Endothelial cell of umbilical vein (primary cell): ENCODE measurements at regions not wholly inside any gene's neighbourhood (a gene's known extent, or its start where the extent isn't known, plus 50 kb on each side); places are given as distances from the start of the nearest gene placed in this dataset.
A peak's percentile ranks its signal among the peaks of the same experiment; 100 is the strongest.

Experiments
- BruUV-seq: library from RNA; stranded (reverse); fragments of 400-500 nt; replicated peaks from 2 replicates; lab custom pipeline; 2021; lab: Mats Ljungman, UMichigan
- CTCF ChIA-PET: fragments of 300-600, 350-600 bp; sonication (Branson Sonifier 250); formaldehyde crosslinking; loops from one replicate; lab custom pipeline; 2021; ENCODE audit warnings: antibody characterized with exemption, inconsistent platforms; lab: Charles Lee
- POLR2A ChIA-PET: fragments of 300-600, 350-600 bp; sonication (Branson Sonifier 250); formaldehyde crosslinking; loops from one replicate; lab custom pipeline; 2021; ENCODE audit warnings: antibody characterized with exemption, inconsistent platforms; lab: Charles Lee
- DNase-seq: peaks from one replicate; pipeline ENCODE4 v3.0.0-alpha.2; 2011; ENCODE audit warnings: low read depth, low spot score
- FAIRE-seq: peaks from 2 replicates; lab custom pipeline; 2011; peaks lifted over from hg19 to GRCh38; lab: Jason Lieb, UNC
- H2AFZ ChIP-seq: 2 replicates; pipeline ENCODE4 v1.6.0; 2012; ENCODE audit warnings: low read depth, low read length, control low read depth, inconsistent platforms
- H3K27ac ChIP-seq: 2 replicates; pipeline ENCODE4 v1.5.1; 2011; ENCODE audit warnings: low read depth, mild to moderate bottlenecking, control low read depth, low read length, moderate library complexity; ENCODE audit not compliant: insufficient read depth
- H3K27me3 ChIP-seq, 2 experiments: 2 replicates each; pipeline versions ENCODE4 v1.6.0 to v1.6.1; 2011; ENCODE audit warnings: low read length in 2 of 2, mixed read lengths in 1 of 2; ENCODE audit not compliant: control insufficient read depth in 2 of 2, insufficient read depth in 2 of 2
- H3K36me3 ChIP-seq, 2 experiments: 2 replicates in 1 of 2; 3 replicates in 1 of 2; pipeline ENCODE4 v1.5.1; 2011; ENCODE audit warnings: low read length in 2 of 2, mild to moderate bottlenecking in 1 of 2, moderate library complexity in 1 of 2; ENCODE audit not compliant: control insufficient read depth in 2 of 2, insufficient read depth in 2 of 2; ENCODE audit errors: extremely low read depth in 1 of 2
- H3K4me1 ChIP-seq: 3 replicates; pipeline ENCODE4 v1.5.1; 2011; ENCODE audit warnings: mild to moderate bottlenecking, low read length; ENCODE audit not compliant: control insufficient read depth, insufficient read depth; ENCODE audit errors: extremely low read depth
- H3K4me2 ChIP-seq: 2 replicates; pipeline ENCODE4 v1.6.1; 2011; ENCODE audit warnings: low read length, control low read depth, mixed read lengths; ENCODE audit not compliant: insufficient read depth
- H3K4me3 ChIP-seq, 3 experiments: fragments of 200-600 bp in 1 of 3; sonication (generic), shearing (Covaris generic) in 1 of 3; replicated peaks in 1 of 3; 2 replicates each; pipeline ENCODE4 v1.5.1; 2011 to 2016; ENCODE audit warnings: control low read depth in 3 of 3, low read length in 3 of 3, mild to moderate bottlenecking in 2 of 3, inconsistent platforms in 1 of 3, low read depth in 1 of 3, moderate library complexity in 1 of 3; ENCODE audit not compliant: insufficient read depth in 1 of 3
- H3K79me2 ChIP-seq: 2 replicates; pipeline ENCODE4 v1.6.0; 2012; ENCODE audit warnings: low read length, inconsistent platforms; ENCODE audit not compliant: control insufficient read depth, insufficient read depth
- H3K9ac ChIP-seq: replicated peaks from 2 replicates; pipeline ENCODE3; 2011; ENCODE audit warnings: low read length, control low read depth; ENCODE audit not compliant: insufficient read depth; ENCODE audit errors: extremely low read depth
- H3K9me1 ChIP-seq: replicated peaks from 3 replicates; pipeline ENCODE4 v1.6.0; 2011; ENCODE audit warnings: mild to moderate bottlenecking, low read length; ENCODE audit not compliant: control insufficient read depth, insufficient read depth; ENCODE audit errors: extremely low read depth
- H3K9me3 ChIP-seq: replicated peaks from 2 replicates; pipeline ENCODE4 v1.5.1; 2012; ENCODE audit warnings: low read length, inconsistent platforms; ENCODE audit not compliant: control insufficient read depth, insufficient read depth
- H4K20me1 ChIP-seq: replicated peaks from 2 replicates; pipeline ENCODE3; 2011; ENCODE audit warnings: mild to moderate bottlenecking, low read length; ENCODE audit not compliant: control insufficient read depth, insufficient read depth; ENCODE audit errors: extremely low read depth
- EZH2 ChIP-seq: IDR thresholded peaks from 2 replicates; pipeline ENCODE4 v1.6.1; 2012; ENCODE audit warnings: borderline replicate concordance, low read depth, mild to moderate bottlenecking, moderate library complexity, low read length, inconsistent platforms; ENCODE audit not compliant: severe bottlenecking
- FOS ChIP-seq: IDR thresholded peaks from 2 replicates; pipeline ENCODE4 v1.6.1; 2011; ENCODE audit warnings: mild to moderate bottlenecking, low read length, moderate library complexity, borderline replicate concordance; ENCODE audit not compliant: insufficient read depth
- GATA2 ChIP-seq: IDR thresholded peaks from 2 replicates; pipeline ENCODE4 v1.7.0; 2011; ENCODE audit warnings: low read depth, mild to moderate bottlenecking, moderate library complexity, mixed read lengths, low read length; ENCODE audit not compliant: insufficient read length, insufficient read depth
- JUN ChIP-seq: IDR thresholded peaks from 2 replicates; pipeline ENCODE4 v1.6.1; 2011; ENCODE audit warnings: borderline replicate concordance, low read depth; ENCODE audit not compliant: insufficient read length, insufficient read depth
- MYC ChIP-seq: IDR thresholded peaks from one replicate; pipeline ENCODE4 v1.6.1; 2011; ENCODE audit warnings: mild to moderate bottlenecking, low read depth, low read length
- POLR2A ChIP-seq: IDR thresholded peaks from 2 replicates; pipeline ENCODE4 v1.6.1; 2012; ENCODE audit warnings: low read depth, mild to moderate bottlenecking, control low read depth, low read length
- dilution Hi-C: fragments of 300-500 bp; cut with MboI; formaldehyde crosslinking; loops from one replicate; pipeline ENCODE4 v1.15.0; 2019; ENCODE audit warnings: low sequenced_read_pairs; ENCODE audit not compliant: extremely low pct_ligation_motif_present
- intact Hi-C: fragments of 100-400 bp; cut with micrococcal nuclease; formaldehyde crosslinking; loops from one replicate; pipeline ENCODE4 v1.10.0; 2022
- TF ChIP-seq, protein P1 (sequence below), 2 donors: IDR thresholded peaks; 1 replicate in 1 of 2; 2 replicates in 1 of 2; pipeline ENCODE4 v1.5.1; 2011; ENCODE audit warnings: low read length in 2 of 2, mild to moderate bottlenecking in 2 of 2, moderate library complexity in 2 of 2, control low read depth in 1 of 2, inconsistent platforms in 1 of 2, low read depth in 1 of 2; ENCODE audit not compliant: insufficient read depth in 1 of 2; ENCODE audit errors: extremely low read depth in 1 of 2

DNA sequence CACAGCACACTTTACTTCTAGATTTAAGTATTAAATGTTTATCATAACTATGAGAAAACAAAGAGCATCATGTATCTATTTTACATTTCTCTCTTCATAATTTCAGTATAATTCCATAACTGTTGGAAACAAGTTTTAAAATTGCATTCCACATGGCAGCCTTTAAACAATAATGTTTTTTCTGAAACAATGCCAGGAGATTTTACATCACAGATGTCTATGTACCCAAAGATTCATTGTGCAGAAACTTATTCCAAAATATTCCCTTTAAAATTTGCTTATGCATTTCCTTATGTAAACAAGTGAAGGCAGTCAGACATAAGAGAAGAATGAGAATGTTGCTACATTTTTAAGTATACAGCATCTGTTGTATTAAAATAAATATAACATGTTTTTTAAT is 324.9 kb upstream of the COL8A1 start:
- dilution Hi-C loops = no loop called here
- ChIA-PET POLR2A (no interaction called here), CTCF (no interaction called here)
- peak; percentile 23 for TF ChIP-seq FOS
- peak; percentile 0 for TF ChIP-seq JUN
- TF ChIP-seq POLR2A = no peak
- Histone ChIP-seq H4K20me1 (no peaks in the 10 kb centered on the region), H3K9ac (peak overlapping the region; percentile 38), H3K27ac (peak overlapping the region; percentile 75), H3K9me1 (no peaks in the 10 kb centered on the region), H3K9me3 (no peaks in the 10 kb centered on the region), H3K79me2 (no peaks in the 10 kb centered on the region), H3K4me2 (peak overlapping the region; percentile 66), H3K27me3 (no peaks in the 10 kb centered on the region), H2AFZ (no peak overlapping the region), H3K4me1 (peaks cover 29% of the 10 kb centered on the region), H3K4me3 (no peak overlapping the region), H3K36me3 (no peaks in the 10 kb centered on the region)
- DNase-seq = peak; percentile 89
- no TSS peak for BruUV-seq
- peak; percentile 63 for FAIRE-seq
- intact Hi-C loops = loop anchor here (1.0 to 5.0 kb wide), 4 partner anchors 44 to 323 kb away; no protein-coding TSS in a partner anchor

DNA sequence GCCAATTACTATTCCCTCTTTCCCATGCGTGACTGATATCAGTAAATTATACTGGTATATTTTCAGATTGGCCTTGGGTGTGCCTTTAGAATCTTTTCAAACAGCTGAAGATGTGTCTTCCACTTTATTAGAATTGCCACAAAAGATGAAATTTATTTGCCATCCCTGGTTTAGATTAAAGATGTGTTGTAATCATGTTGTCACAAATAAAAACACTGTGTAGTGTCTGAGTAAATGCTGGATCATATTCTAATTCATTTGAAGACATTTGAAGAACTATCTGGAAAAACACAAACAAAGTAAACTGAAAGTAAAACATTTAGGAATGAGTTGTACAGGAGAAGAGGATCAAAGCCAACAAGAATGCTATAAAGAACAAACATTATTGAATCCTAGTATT is 339.7 kb upstream of the COL8A1 start:
- Histone ChIP-seq H3K27me3 (no peaks in the 10 kb centered on the region), H3K27ac (no peak overlapping the region), H3K4me1 (no peaks in the 10 kb centered on the region), H2AFZ (no peak overlapping the region), H3K4me3 (no peak overlapping the region), H4K20me1 (no peaks in the 10 kb centered on the region), H3K79me2 (no peaks in the 10 kb centered on the region), H3K9me3 (no peaks in the 10 kb centered on the region), H3K4me2 (no peak overlapping the region), H3K9ac (no peak overlapping the region), H3K9me1 (no peaks in the 10 kb centered on the region), H3K36me3 (no peaks in the 10 kb centered on the region)
- dilution Hi-C loops (no loop called here), intact Hi-C loops (no loop called here)
- no peak for DNase-seq
- FAIRE-seq = no peak
- TF ChIP-seq JUN = no peak
- TF ChIP-seq MYC = no peak
- no peak for TF ChIP-seq GATA2
- TF ChIP-seq POLR2A = no peak
- TF ChIP-seq, protein P1, sequence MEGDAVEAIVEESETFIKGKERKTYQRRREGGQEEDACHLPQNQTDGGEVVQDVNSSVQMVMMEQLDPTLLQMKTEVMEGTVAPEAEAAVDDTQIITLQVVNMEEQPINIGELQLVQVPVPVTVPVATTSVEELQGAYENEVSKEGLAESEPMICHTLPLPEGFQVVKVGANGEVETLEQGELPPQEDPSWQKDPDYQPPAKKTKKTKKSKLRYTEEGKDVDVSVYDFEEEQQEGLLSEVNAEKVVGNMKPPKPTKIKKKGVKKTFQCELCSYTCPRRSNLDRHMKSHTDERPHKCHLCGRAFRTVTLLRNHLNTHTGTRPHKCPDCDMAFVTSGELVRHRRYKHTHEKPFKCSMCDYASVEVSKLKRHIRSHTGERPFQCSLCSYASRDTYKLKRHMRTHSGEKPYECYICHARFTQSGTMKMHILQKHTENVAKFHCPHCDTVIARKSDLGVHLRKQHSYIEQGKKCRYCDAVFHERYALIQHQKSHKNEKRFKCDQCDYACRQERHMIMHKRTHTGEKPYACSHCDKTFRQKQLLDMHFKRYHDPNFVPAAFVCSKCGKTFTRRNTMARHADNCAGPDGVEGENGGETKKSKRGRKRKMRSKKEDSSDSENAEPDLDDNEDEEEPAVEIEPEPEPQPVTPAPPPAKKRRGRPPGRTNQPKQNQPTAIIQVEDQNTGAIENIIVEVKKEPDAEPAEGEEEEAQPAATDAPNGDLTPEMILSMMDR (IDR thresholded peaks at IDR 0.05; ENCODE audit: extremely low read depth in 1 of 2, insufficient read depth in 1 of 2, low read depth in 1 of 2, low read length in 2 of 2) = no peak
- no peak for TF ChIP-seq FOS
- no peak for TF ChIP-seq EZH2
- no TSS peak for BruUV-seq
- CTCF ChIA-PET = no interaction called here
- POLR2A ChIA-PET = no interaction called here
